ENCODE measurements at regions not wholly inside any gene's neighbourhood (a gene's known extent, or its start where the extent isn't known, plus 50 kb on each side); places are given as distances from the start of the nearest gene placed in this dataset.

DNA sequence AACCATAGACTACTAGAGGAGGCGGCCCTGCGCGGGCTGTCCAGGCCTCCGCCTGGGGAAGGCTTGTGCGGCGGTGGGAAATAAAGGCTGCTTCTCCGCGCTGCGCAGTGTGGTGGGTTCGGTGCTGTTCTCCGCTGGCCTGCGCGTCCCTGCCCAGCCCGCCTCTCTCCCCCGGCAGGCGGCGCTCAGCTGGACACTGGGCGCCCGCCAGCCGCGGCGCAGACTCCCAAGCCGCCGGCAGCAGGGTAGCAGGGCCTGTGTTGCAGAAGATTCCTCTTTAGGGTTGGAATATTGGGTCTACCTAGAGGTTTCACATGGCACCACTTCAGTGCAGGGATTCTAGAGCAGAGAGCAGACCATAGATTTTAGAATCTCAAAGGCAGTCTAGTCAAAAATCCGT is 66.1 kb upstream of the ZPBP start:
- no peak for ATAC-seq
- TF ChIP-seq ZSCAN29 (IDR thresholded peaks at IDR 0.05) (no peak), RB1 (IDR thresholded peaks at IDR 0.05; ENCODE audit: borderline replicate concordance) (no peak), GABPA (IDR thresholded peaks at IDR 0.05; ENCODE audit: low read depth) (no peak), BMI1 (IDR thresholded peaks at IDR 0.05; ENCODE audit: borderline replicate concordance) (no peak), TCF7 (IDR thresholded peaks at IDR 0.05; ENCODE audit: borderline replicate concordance) (no peak), STAT1 (conservative IDR thresholded peaks at IDR 0.05) (no peak), LARP7 (IDR thresholded peaks at IDR 0.05) (no peak), RAD51 (IDR thresholded peaks at IDR 0.05) (no peak), SRF (IDR thresholded peaks at IDR 0.05; ENCODE audit: low read depth in 2 of 2, low read length in 2 of 2) (no peak), SP1 (IDR thresholded peaks at IDR 0.05; ENCODE audit: low read depth, low read length) (no peak), SMARCA5 (IDR thresholded peaks at IDR 0.05) (no peak)
- TF ChIP-seq, protein P1, sequence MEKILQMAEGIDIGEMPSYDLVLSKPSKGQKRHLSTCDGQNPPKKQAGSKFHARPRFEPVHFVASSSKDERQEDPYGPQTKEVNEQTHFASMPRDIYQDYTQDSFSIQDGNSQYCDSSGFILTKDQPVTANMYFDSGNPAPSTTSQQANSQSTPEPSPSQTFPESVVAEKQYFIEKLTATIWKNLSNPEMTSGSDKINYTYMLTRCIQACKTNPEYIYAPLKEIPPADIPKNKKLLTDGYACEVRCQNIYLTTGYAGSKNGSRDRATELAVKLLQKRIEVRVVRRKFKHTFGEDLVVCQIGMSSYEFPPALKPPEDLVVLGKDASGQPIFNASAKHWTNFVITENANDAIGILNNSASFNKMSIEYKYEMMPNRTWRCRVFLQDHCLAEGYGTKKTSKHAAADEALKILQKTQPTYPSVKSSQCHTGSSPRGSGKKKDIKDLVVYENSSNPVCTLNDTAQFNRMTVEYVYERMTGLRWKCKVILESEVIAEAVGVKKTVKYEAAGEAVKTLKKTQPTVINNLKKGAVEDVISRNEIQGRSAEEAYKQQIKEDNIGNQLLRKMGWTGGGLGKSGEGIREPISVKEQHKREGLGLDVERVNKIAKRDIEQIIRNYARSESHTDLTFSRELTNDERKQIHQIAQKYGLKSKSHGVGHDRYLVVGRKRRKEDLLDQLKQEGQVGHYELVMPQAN (conservative IDR thresholded peaks at IDR 0.05): no peak
- TF ChIP-seq, protein P2, sequence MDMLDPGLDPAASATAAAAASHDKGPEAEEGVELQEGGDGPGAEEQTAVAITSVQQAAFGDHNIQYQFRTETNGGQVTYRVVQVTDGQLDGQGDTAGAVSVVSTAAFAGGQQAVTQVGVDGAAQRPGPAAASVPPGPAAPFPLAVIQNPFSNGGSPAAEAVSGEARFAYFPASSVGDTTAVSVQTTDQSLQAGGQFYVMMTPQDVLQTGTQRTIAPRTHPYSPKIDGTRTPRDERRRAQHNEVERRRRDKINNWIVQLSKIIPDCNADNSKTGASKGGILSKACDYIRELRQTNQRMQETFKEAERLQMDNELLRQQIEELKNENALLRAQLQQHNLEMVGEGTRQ (IDR thresholded peaks at IDR 0.05; ENCODE audit: borderline replicate concordance, low read depth, low read length): no peak
- TF ChIP-seq, protein P3, sequence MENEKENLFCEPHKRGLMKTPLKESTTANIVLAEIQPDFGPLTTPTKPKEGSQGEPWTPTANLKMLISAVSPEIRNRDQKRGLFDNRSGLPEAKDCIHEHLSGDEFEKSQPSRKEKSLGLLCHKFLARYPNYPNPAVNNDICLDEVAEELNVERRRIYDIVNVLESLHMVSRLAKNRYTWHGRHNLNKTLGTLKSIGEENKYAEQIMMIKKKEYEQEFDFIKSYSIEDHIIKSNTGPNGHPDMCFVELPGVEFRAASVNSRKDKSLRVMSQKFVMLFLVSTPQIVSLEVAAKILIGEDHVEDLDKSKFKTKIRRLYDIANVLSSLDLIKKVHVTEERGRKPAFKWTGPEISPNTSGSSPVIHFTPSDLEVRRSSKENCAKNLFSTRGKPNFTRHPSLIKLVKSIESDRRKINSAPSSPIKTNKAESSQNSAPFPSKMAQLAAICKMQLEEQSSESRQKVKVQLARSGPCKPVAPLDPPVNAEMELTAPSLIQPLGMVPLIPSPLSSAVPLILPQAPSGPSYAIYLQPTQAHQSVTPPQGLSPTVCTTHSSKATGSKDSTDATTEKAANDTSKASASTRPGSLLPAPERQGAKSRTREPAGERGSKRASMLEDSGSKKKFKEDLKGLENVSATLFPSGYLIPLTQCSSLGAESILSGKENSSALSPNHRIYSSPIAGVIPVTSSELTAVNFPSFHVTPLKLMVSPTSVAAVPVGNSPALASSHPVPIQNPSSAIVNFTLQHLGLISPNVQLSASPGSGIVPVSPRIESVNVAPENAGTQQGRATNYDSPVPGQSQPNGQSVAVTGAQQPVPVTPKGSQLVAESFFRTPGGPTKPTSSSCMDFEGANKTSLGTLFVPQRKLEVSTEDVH (IDR thresholded peaks at IDR 0.05; ENCODE audit: low read depth, partially characterized antibody): no peak
- TF ChIP-seq, protein P4, sequence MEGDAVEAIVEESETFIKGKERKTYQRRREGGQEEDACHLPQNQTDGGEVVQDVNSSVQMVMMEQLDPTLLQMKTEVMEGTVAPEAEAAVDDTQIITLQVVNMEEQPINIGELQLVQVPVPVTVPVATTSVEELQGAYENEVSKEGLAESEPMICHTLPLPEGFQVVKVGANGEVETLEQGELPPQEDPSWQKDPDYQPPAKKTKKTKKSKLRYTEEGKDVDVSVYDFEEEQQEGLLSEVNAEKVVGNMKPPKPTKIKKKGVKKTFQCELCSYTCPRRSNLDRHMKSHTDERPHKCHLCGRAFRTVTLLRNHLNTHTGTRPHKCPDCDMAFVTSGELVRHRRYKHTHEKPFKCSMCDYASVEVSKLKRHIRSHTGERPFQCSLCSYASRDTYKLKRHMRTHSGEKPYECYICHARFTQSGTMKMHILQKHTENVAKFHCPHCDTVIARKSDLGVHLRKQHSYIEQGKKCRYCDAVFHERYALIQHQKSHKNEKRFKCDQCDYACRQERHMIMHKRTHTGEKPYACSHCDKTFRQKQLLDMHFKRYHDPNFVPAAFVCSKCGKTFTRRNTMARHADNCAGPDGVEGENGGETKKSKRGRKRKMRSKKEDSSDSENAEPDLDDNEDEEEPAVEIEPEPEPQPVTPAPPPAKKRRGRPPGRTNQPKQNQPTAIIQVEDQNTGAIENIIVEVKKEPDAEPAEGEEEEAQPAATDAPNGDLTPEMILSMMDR (IDR thresholded peaks at IDR 0.05 in 2 of 3, conservative IDR thresholded peaks at IDR 0.05 in 1 of 3; ENCODE audit: control insufficient read depth in 2 of 3, extremely low read depth in 1 of 3, insufficient read depth in 1 of 3, low read depth in 3 of 3, low read length in 3 of 3): no peak
- ChIA-PET RAD21 (ENCODE audit: unreplicated experiment) (no interaction called here), POLR2A (no interaction called here), SMC1A (ENCODE audit: uncharacterized antibody, unreplicated experiment) (no interaction called here), CTCF (no interaction called here)
- H3K79me2 ChIP-seq (ENCODE audit: control insufficient read depth, insufficient read depth, low read length): no peaks in the 10 kb centered on the region
- H3K4me1 ChIP-seq (ENCODE audit: control insufficient read depth, insufficient read depth, low read length): peaks cover 7% of the 10 kb centered on the region
- no peak overlapping the region for H2AFZ ChIP-seq (ENCODE audit: control insufficient read depth, low read depth, low read length)
- no TSS peak for BruUV-seq (replicated peaks)
- WGBS (ENCODE audit: insufficient coverage, insufficient replicate concordance, low lambda C conversion rate, missing lambda C conversion rate): 89% methylated on average over 25 of the region's 25 CpGs
- H3K9ac ChIP-seq (ENCODE audit: control insufficient read depth, insufficient read depth, low read length): no peak overlapping the region
- H4K20me1 ChIP-seq (ENCODE audit: control insufficient read depth, insufficient read depth): no peaks in the 10 kb centered on the region
- H3K36me3 ChIP-seq (ENCODE audit: control insufficient read depth in 2 of 2, insufficient read depth in 2 of 2, low read length in 1 of 2): no peaks in the 10 kb centered on the region
- H3K4me2 ChIP-seq (ENCODE audit: control insufficient read depth, insufficient read depth): no peak overlapping the region
- no peak for FAIRE-seq
- H3K9me3 ChIP-seq (replicated peaks; ENCODE audit: control insufficient read depth, insufficient read depth, low read length): no peaks in the 10 kb centered on the region
- H3K4me3 ChIP-seq: no peak overlapping the region
- H3K27ac ChIP-seq (ENCODE audit: control insufficient read depth, insufficient read depth): no peak overlapping the region
- in situ Hi-C loops (cut with MboI): no loop called here
- intact Hi-C loops (cut with micrococcal nuclease; ENCODE audit: unreplicated experiment): no loop called here
- H3K27me3 ChIP-seq (replicated peaks in 1 of 2; ENCODE audit: control insufficient read depth in 2 of 2, insufficient read depth in 2 of 2, low read length in 1 of 2): no peaks in the 10 kb centered on the region
- no peak for DNase-seq (ENCODE audit: low read depth, low spot score)

Data from GM12878 (cell line).